SK-N-SH treated with all-trans-retinoic acid at 6 μM for 48 hours (cell line): ENCODE measurements at regions not wholly inside any gene's neighbourhood (a gene's known extent, or its start where the extent isn't known, plus 50 kb on each side); places are given as distances from the start of the nearest gene placed in this dataset.

Experiments
- ATAC-seq: fragments of 200-7000 bp; cut with Tn5 transposase; 3 replicates; pipeline ENCODE4 v1.9.1; 2020; ENCODE audit warnings: mild to moderate bottlenecking, moderate library complexity
- ARNTL ChIP-seq: fragments of 450-650 bp; formaldehyde crosslinking; IDR thresholded peaks from 2 replicates; pipeline ENCODE4 v1.5.0; 2020; ENCODE audit warnings: low read depth, mild to moderate bottlenecking, moderate library complexity, borderline replicate concordance
- BACH2 ChIP-seq: fragments of 250-450 bp; sonication (Bioruptor Pico); IDR thresholded peaks from 2 replicates; pipeline ENCODE4 v1.9.0; 2021; ENCODE audit warnings: mild to moderate bottlenecking, borderline replicate concordance
- CREB5 ChIP-seq: fragments of 250-450 bp; sonication (Bioruptor Pico); IDR thresholded peaks from 2 replicates; pipeline ENCODE4 v1.5.1; 2020; ENCODE audit warnings: low read depth, mild to moderate bottlenecking, moderate library complexity
- CSDC2 ChIP-seq: fragments of 250-450 bp; sonication (Bioruptor Pico); IDR thresholded peaks from 2 replicates; pipeline ENCODE4 v1.5.0; 2020; ENCODE audit warnings: mild to moderate bottlenecking, moderate library complexity
- CSRNP3 ChIP-seq: fragments of 250-450 bp; sonication (Bioruptor Pico); IDR thresholded peaks from 2 replicates; pipeline ENCODE4 v1.5.1; 2021; ENCODE audit warnings: mild to moderate bottlenecking, moderate library complexity
- PATZ1 ChIP-seq: fragments of 250-450 bp; sonication (Bioruptor Pico); IDR thresholded peaks from 2 replicates; pipeline ENCODE4 v1.8.0; 2020; ENCODE audit warnings: mild to moderate bottlenecking, moderate library complexity, borderline replicate concordance
- POU6F1 ChIP-seq: fragments of 250-450 bp; sonication (Bioruptor Pico); IDR thresholded peaks from 2 replicates; pipeline ENCODE4 v1.8.0; 2021; ENCODE audit warnings: low read depth, mild to moderate bottlenecking, moderate library complexity, borderline replicate concordance
- PPARA ChIP-seq: fragments of 250-450 bp; sonication (Bioruptor Pico); IDR thresholded peaks from 2 replicates; pipeline ENCODE4 v1.5.0; 2020; ENCODE audit warnings: mild to moderate bottlenecking, borderline replicate concordance
- SNAI2 ChIP-seq: fragments of 250-450 bp; sonication (Bioruptor Pico); IDR thresholded peaks from 2 replicates; pipeline ENCODE4 v1.5.0; 2020; ENCODE audit warnings: mild to moderate bottlenecking, moderate library complexity
- TCF4 ChIP-seq: fragments of 250-450 bp; sonication (Bioruptor Pico); IDR thresholded peaks from 2 replicates; pipeline ENCODE4 v1.8.0; 2021; ENCODE audit warnings: mild to moderate bottlenecking, moderate library complexity, borderline replicate concordance
- TSHZ2 ChIP-seq: fragments of 250-450 bp; sonication (Bioruptor Pico); IDR thresholded peaks from 2 replicates; pipeline ENCODE4 v1.5.0; 2020; ENCODE audit warnings: mild to moderate bottlenecking, moderate library complexity
- ZFP3 ChIP-seq: fragments of 250-450 bp; sonication (Bioruptor Pico); IDR thresholded peaks from 2 replicates; pipeline ENCODE4 v1.5.0; 2020; ENCODE audit warnings: mild to moderate bottlenecking, moderate library complexity
- ZFP30 ChIP-seq: fragments of 450-650 bp; formaldehyde crosslinking; IDR thresholded peaks from 2 replicates; pipeline ENCODE4 v1.5.0; 2022; ENCODE audit warnings: mild to moderate bottlenecking, moderate library complexity
- ZNF565 ChIP-seq: fragments of 450-650 bp; formaldehyde crosslinking; conservative IDR thresholded peaks from 2 replicates; pipeline ENCODE4 v1.5.0; 2020; ENCODE audit warnings: low read depth, mild to moderate bottlenecking, moderate library complexity
- ZNF8 ChIP-seq: fragments of 450-650 bp; formaldehyde crosslinking; IDR thresholded peaks from 2 replicates; pipeline ENCODE4 v1.5.0; 2020; ENCODE audit warnings: mild to moderate bottlenecking, moderate library complexity

GRCh38 chr1:228927946-228928898, 192.9 kb downstream of the RHOU start:
- ATAC-seq = no peak
- TF ChIP-seq TSHZ2 (no peak), SNAI2 (CRISPR knock-in tag) (no peak), PATZ1 (CRISPR knock-in tag) (no peak), ZFP3 (CRISPR knock-in tag) (no peak), BACH2 (no peak), PPARA (CRISPR knock-in tag) (no peak), CSRNP3 (CRISPR knock-in tag) (no peak), ZNF565 (CRISPR knock-in tag) (no peak), ZFP30 (CRISPR knock-in tag) (no peak), POU6F1 (CRISPR knock-in tag) (no peak), ZNF8 (CRISPR knock-in tag) (no peak)
- TF ChIP-seq, all 23 proteins: peak for 0

- ATAC-seq = no peak
- TF ChIP-seq BACH2 (no peak), PATZ1 (CRISPR knock-in tag) (no peak), ZFP3 (CRISPR knock-in tag) (no peak), CSDC2 (no peak), TCF4 (CRISPR knock-in tag) (no peak), CREB5 (no peak), ARNTL (CRISPR knock-in tag) (no peak), TSHZ2 (no peak)
Measured at GRCh38 chr1:228929476-228930027, 194.3 kb downstream of the RHOU start.
